ENCODE measurements at regions not wholly inside any gene's neighbourhood (a gene's known extent, or its start where the extent isn't known, plus 50 kb on each side); places are given as distances from the start of the nearest gene placed in this dataset.

DNA sequence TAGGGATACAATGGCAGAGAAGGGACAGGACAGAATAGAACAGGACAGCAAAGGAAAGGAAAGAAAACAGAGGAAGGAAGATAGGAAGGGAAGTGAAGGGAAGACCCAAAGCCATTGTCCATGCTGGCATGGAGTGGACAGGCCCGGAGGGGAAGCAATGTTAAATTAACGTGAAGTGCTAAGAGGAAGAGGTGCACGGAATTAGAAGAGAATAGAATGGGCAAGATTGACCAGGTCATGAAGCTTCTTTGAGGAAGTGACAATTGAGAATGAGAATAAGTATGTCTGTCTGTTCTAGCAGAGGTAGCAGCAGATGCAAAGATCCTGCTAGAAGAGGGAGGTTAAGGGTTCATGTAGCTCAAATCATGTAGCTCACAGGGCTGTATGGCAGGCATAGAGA lies 117.2 kb downstream of the MAF start:
- 0% methylated on average over 3 of the region's 3 CpGs for WGBS (ENCODE audit: insufficient coverage, low coverage, missing lambda C conversion rate)
- in situ Hi-C loops (cut with MboI) = no loop called here
- ATAC-seq (no peak), DNase-seq (ENCODE audit: extremely low read depth in 1 of 4, low spot score in 3 of 4) (no peak), FAIRE-seq (no peak)
- H3K27me3 ChIP-seq (ENCODE audit: control insufficient read depth in 2 of 2, insufficient read depth in 2 of 2, low read length in 2 of 2) = peaks cover 0 to 16% of the 10 kb centered on the region in 2 experiments; a peak in 2 of 5 replicates
- no TSS peak for BruUV-seq (replicated peaks)
- POLR2A ChIA-PET = no interaction called here
- no peak overlapping the region for H3K4me3 ChIP-seq
- H3K4me2 ChIP-seq (ENCODE audit: insufficient read depth, low read length) = no peak overlapping the region
- no peaks in the 10 kb centered on the region for H3K9me3 ChIP-seq (replicated peaks; ENCODE audit: control insufficient read depth, insufficient read depth, low read depth, low read length)
- no peaks in the 10 kb centered on the region for H3K79me2 ChIP-seq (ENCODE audit: control insufficient read depth, insufficient read depth, low read length)
- no peak overlapping the region for H2AFZ ChIP-seq (ENCODE audit: low read depth, low read length)
- no peaks in the 10 kb centered on the region for H3K9me1 ChIP-seq (ENCODE audit: control insufficient read depth, insufficient read depth, low read length)
- no peak overlapping the region for H3K27ac ChIP-seq (ENCODE audit: extremely low read depth, low read depth, low read length)
- no peak overlapping the region for H3K9ac ChIP-seq (ENCODE audit: insufficient read depth in 1 of 2, low read depth in 2 of 2, low read length in 2 of 2)
- no peaks in the 10 kb centered on the region; a peak in 1 of 5 replicates for H3K4me1 ChIP-seq (replicated peaks in 1 of 2; ENCODE audit: control insufficient read depth in 2 of 2, insufficient read depth in 2 of 2, low read length in 2 of 2)
- H4K20me1 ChIP-seq (replicated peaks; ENCODE audit: control insufficient read depth, insufficient read depth, low read length) = no peaks in the 10 kb centered on the region; the same call in 1 of the 2 replicates
- TF ChIP-seq PRMT5 (CRISPR knock-in tag; IDR thresholded peaks at IDR 0.05) (no peak), POLR2A (conservative IDR thresholded peaks at IDR 0.05) (no peak), DACH1 (IDR thresholded peaks at IDR 0.05; ENCODE audit: partially characterized antibody) (no peak), TAL1 (IDR thresholded peaks at IDR 0.05) (no peak)
- TF ChIP-seq, protein P1, sequence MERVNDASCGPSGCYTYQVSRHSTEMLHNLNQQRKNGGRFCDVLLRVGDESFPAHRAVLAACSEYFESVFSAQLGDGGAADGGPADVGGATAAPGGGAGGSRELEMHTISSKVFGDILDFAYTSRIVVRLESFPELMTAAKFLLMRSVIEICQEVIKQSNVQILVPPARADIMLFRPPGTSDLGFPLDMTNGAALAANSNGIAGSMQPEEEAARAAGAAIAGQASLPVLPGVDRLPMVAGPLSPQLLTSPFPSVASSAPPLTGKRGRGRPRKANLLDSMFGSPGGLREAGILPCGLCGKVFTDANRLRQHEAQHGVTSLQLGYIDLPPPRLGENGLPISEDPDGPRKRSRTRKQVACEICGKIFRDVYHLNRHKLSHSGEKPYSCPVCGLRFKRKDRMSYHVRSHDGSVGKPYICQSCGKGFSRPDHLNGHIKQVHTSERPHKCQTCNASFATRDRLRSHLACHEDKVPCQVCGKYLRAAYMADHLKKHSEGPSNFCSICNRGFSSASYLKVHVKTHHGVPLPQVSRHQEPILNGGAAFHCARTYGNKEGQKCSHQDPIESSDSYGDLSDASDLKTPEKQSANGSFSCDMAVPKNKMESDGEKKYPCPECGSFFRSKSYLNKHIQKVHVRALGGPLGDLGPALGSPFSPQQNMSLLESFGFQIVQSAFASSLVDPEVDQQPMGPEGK (CRISPR knock-in tag; IDR thresholded peaks at IDR 0.05; ENCODE audit: borderline replicate concordance) = no peak
- CTCF ChIA-PET (ENCODE audit: low intra/inter-chr PET ratio) = no interaction called here
- H3K36me3 ChIP-seq (ENCODE audit: control insufficient read depth, insufficient read depth, low read length) = no peaks in the 10 kb centered on the region
- intact Hi-C loops (cut with micrococcal nuclease) = no loop called here

- BruUV-seq (replicated peaks) = no TSS peak
- no peak for ATAC-seq
- ChIA-PET CTCF (ENCODE audit: low intra/inter-chr PET ratio) (no interaction called here), POLR2A (no interaction called here)
- no peak overlapping the region for H3K27ac ChIP-seq (ENCODE audit: extremely low read depth, low read depth, low read length)
- H2AFZ ChIP-seq (ENCODE audit: low read depth, low read length) = no peak overlapping the region
- no peak for FAIRE-seq
- H3K9me1 ChIP-seq (ENCODE audit: control insufficient read depth, insufficient read depth, low read length) = no peaks in the 10 kb centered on the region
- in situ Hi-C loops (cut with MboI) = no loop called here
- no peak overlapping the region for H3K9ac ChIP-seq (ENCODE audit: insufficient read depth in 1 of 2, low read depth in 2 of 2, low read length in 2 of 2)
- no peak overlapping the region for H3K4me2 ChIP-seq (ENCODE audit: insufficient read depth, low read length)
- no peaks in the 10 kb centered on the region; a peak in 1 of 5 replicates for H3K4me1 ChIP-seq (replicated peaks in 1 of 2; ENCODE audit: control insufficient read depth in 2 of 2, insufficient read depth in 2 of 2, low read length in 2 of 2)
- no peak for DNase-seq (ENCODE audit: extremely low read depth in 1 of 4, low spot score in 3 of 4)
- no peaks in the 10 kb centered on the region; the same call in 1 of the 2 replicates for H4K20me1 ChIP-seq (replicated peaks; ENCODE audit: control insufficient read depth, insufficient read depth, low read length)
- intact Hi-C loops (cut with micrococcal nuclease) = no loop called here
- WGBS (ENCODE audit: insufficient coverage, low coverage, missing lambda C conversion rate) = 0% methylated on average over 3 of the region's 3 CpGs
- no peaks in the 10 kb centered on the region for H3K36me3 ChIP-seq (ENCODE audit: control insufficient read depth, insufficient read depth, low read length)
- peaks cover 0 to 16% of the 10 kb centered on the region in 2 experiments; a peak in 2 of 5 replicates for H3K27me3 ChIP-seq (ENCODE audit: control insufficient read depth in 2 of 2, insufficient read depth in 2 of 2, low read length in 2 of 2)
- H3K79me2 ChIP-seq (ENCODE audit: control insufficient read depth, insufficient read depth, low read length) = no peaks in the 10 kb centered on the region
- no peaks in the 10 kb centered on the region for H3K9me3 ChIP-seq (replicated peaks; ENCODE audit: control insufficient read depth, insufficient read depth, low read depth, low read length)
- no peak overlapping the region for H3K4me3 ChIP-seq
- TF ChIP-seq MBD1 (CRISPR knock-in tag; IDR thresholded peaks at IDR 0.05) = no peak
- TF ChIP-seq POLR2B (IDR thresholded peaks at IDR 0.05; ENCODE audit: low read depth, partially characterized antibody) = no peak
- no peak for TF ChIP-seq PPARD (CRISPR knock-in tag; IDR thresholded peaks at IDR 0.05)
- no peak for TF ChIP-seq ILK (tag; IDR thresholded peaks at IDR 0.05; ENCODE audit: borderline replicate concordance, low read depth)
- no peak for TF ChIP-seq ZNF134 (CRISPR knock-in tag; conservative IDR thresholded peaks at IDR 0.05)
- TF ChIP-seq NCOA2 (IDR thresholded peaks at IDR 0.05; ENCODE audit: partially characterized antibody in 2 of 2) = no peak
- no peak for TF ChIP-seq VEZF1 (CRISPR knock-in tag; IDR thresholded peaks at IDR 0.05)
- TF ChIP-seq KAT7 (CRISPR knock-in tag; IDR thresholded peaks at IDR 0.05; ENCODE audit: borderline replicate concordance) = no peak
These were observed 118.5 kb downstream of the MAF start for GRCh38 chr16:79482011-79482410.
